GF-D8 (cell line): ENCODE measurements at regions not wholly inside any gene's neighbourhood (a gene's known extent, or its start where the extent isn't known, plus 50 kb on each side); places are given as distances from the start of the nearest gene placed in this dataset.

Source experiments
- DNase-seq: peaks from one replicate; lab custom pipeline; 2025; lab: John Stamatoyannopoulos, UW

- no peak for DNase-seq
Measured at GRCh38 chr5:97844797-97845196, 661.8 kb upstream of the RIOK2 start.

- DNase-seq, result no peak
Measured at GRCh38 chr5:97846643-97847042, 663.6 kb upstream of the RIOK2 start.

- DNase-seq, result no peak
Measured at GRCh38 chr5:97847920-97848631, 665.0 kb upstream of the RIOK2 start.

DNA sequence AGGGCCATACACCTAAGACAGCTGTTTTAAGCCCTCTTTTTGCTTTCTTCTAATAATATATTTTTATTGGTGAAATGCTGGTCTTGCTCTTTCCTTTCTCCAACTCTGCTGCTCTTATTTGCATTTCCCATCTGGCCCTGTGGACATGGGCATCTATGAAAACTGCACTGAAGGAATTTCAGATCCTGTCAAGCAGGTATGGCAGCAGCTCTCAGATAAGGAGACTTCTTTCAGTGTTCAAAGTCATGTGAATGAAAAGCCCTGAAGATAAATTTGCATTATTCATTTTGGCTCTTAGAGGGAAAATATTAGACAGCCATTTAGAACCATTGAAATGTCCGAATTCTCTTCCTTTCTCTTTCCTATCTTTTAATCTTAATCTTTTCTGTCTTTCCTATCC is 668.0 kb upstream of the RIOK2 start:
- DNase-seq, result no peak

DNA sequence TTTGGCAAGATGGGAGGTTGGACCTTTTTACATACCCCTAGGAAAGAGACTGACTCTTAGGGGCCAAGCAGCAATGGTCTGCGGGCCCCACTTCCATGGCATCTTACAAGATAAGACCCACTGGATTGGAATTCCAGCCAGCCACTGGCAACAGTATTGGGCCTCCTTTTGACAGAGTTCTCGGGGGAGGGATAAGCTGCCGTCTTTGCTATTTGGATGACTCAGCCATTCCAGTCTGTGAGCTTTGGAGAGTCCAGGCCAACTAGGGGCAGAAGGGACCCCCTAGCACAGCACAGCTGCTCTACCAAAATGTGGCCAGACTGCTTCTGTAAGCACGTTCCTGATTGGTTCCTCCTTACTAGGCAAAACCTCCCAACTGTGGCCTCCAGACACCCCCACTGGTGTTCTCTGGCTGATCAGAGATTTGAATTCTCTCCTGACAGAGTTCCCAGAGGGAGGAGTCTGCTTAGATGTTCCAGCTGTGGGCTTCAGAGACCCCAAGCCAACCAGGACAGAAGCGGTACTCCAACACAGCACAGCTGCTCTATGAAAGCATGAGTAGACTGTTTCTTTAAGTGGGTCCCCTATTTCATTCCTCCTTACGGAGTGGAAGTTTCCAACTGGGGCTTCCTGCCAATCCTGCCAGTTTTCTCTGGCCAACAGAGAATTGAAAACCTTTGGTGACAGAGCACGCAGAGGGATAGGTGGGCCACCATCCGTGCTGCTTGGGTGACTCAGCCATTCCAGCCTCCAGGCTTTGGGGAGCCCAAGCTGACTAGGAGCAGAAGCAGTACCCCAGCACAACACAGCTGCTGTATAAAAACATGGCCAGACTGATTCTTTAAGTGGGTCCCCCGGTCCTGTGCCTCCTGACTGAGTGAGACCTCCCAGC is 672.1 kb upstream of the RIOK2 start:
- DNase-seq, result no peak

DNA sequence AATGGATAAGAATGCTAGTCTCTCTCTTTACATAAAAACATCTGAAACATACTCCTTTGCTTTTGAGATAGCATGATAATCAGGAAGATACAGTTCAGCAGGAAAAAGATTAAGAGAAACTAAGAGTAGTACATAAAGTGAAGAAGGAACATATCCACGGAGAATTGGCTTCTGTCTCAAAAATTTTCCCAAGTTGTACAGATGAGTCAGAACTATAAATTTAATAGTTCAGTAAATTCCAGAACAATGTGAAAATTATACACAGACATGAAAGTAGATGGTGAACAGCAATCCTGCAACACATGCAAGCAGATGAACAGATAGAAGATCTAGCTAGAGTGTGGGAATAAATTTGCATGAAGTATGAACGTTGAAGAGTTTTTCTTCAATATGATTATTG is 691.4 kb upstream of the RIOK2 start:
- DNase-seq, result no peak

GRCh38 chr5:97876272-97876671 is 693.2 kb upstream of the RIOK2 start:
- no peak for DNase-seq

DNA sequence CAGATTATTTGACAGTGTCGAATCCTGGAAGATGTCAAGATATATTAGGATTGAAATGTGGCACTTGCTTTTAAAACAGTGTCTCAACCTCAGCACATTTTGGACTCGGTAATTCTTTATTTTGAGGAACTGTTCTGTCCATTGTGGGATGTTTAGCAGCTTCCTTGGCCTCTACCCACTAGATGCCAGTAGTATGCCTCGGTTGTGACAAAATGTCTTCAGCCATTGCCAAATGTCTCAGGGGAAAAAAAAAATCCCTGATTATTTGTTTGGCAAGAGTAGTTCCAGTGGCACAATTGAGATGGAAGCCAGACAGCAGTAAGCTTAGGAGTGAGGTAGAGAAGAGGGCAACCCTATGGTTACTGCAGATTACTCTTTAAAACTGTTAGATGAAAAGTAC is 694.5 kb upstream of the RIOK2 start:
- no peak for DNase-seq

DNA sequence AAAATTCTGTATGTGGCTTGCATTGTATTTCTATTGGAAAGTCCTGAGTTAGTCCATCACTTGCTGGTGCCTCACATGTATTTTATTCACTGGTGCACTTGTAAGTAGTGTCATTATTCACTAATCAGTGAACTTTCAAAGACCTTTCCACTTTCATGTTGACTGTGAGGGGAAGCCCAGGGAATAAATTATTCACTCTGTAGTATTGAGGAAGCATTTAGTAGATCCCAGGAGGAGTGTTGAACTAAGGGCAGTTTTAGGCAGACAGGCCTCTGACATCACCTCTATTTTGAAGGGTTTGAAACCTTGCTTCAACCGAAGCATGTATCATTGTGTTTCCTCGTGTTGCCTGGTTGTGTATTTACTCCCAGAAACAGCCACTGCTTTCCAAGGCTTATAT is 705.4 kb upstream of the RIOK2 start:
- DNase-seq, result no peak

DNA sequence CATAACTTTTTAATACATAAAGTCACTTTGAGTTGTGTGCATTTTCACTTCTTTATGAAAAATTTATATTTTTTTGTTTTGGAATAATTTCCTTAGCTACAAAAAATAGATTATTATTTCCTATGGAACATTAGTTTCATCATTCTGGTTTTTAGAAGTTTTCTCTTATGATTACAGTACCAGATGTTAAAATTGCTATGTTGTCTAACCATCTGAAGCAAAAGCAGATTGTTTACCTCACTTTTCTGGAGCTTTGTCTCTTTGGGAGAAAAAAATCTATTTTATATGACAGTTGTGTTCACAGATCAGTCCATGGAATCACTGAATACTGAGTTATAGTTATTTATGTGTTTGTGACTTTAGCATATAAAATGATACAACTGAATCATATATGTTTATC is 708.9 kb upstream of the RIOK2 start:
- DNase-seq, result no peak

- no peak for DNase-seq
Measured at GRCh38 chr5:97903742-97904141, 720.7 kb upstream of the RIOK2 start.

- no peak for DNase-seq
Measured at GRCh38 chr5:97906135-97906534, 723.1 kb upstream of the RIOK2 start.

GRCh38 chr5:97907646-97908400 is 724.8 kb upstream of the RIOK2 start:
- no peak for DNase-seq

DNA sequence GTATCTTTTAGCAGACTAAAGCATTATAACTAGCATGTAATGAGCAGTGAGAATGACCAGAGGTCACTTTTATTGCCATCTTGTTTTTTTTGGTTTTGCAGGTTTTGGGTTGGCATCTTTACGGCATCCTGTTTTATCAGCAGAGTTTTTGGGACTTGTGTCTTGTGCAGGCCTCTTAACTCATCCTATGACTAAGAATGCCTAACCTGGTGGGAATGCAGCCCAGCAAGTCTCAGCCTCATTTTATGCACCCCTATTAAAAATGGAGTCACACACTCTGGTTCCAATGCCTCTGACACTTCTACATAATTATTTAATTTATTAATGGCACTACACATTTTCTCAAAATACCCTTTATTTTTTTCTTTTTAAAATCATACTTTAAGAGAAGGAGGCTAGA is 726.5 kb upstream of the RIOK2 start:
- DNase-seq, result no peak

- DNase-seq, result no peak
Measured at GRCh38 chr5:97914483-97914882, 731.4 kb upstream of the RIOK2 start.

GRCh38 chr5:97915106-97915505 is 732.1 kb upstream of the RIOK2 start:
- DNase-seq, result no peak

DNA sequence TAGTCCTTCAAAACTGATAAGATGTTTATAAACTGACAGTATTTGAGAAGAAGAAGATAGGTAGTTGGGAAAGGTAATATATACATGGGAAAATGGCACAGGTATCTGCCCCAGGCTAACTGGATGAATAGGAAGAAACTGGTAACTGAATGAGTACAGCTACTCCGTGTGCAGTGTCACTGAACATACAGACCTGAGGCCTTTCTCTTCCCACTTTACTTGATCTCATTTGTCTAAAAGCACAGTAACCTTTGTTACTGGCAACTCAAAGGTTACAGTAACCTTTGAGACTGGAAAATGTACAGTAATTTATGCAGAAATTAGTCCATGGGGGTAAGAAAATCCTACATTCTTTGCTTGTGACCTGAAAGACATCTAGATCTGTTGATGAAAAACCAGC is 735.0 kb upstream of the RIOK2 start:
- DNase-seq, result no peak

DNA sequence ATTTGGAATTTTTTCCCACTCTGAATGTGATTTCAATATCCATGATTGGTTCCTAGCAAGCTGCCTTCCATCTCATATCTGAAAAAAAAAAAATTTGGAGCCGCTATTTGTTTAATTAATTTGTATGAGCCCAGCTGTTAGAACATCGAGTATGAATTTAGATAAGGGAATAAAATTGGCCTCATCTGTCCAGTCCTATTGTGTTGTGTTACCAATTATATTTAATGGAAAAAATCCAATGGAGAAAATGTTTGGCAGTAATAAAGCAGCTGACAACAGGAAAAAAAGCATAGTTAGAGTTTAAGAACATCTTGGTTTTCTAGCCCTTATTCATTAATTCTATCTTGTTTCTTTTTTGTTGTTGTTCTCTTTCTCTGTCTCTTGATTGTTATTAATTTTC is 735.6 kb upstream of the RIOK2 start:
- no peak for DNase-seq

GRCh38 chr5:97919719-97920118 is 736.7 kb upstream of the RIOK2 start:
- no peak for DNase-seq

GRCh38 chr5:97922776-97923175 is 739.7 kb upstream of the RIOK2 start:
- no peak for DNase-seq

DNA sequence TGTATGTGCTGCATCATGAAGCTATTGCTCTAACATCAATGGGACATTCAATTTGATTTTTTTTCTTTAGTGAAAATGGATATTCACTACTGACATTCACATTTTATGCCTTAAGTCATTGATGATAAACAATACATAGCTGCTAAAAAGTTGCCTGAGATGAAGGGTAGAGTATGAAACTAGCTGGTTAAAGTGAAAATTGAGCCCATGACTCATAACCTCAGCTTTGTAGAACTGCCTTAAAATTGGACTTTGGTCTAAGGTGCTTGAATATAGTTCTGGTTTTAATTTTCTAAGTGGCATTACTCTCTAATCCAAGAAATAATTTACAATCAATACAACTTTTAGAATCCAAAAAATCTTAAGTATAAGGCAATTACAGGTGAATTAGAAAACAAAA is 740.4 kb upstream of the RIOK2 start:
- DNase-seq, result no peak

- DNase-seq, result no peak
Measured at GRCh38 chr5:97923997-97924396, 741.0 kb upstream of the RIOK2 start.

GRCh38 chr5:97929383-97929782 is 746.3 kb upstream of the RIOK2 start:
- DNase-seq, result no peak
